ENCODE measurements at regions not wholly inside any gene's neighbourhood (a gene's known extent, or its start where the extent isn't known, plus 50 kb on each side); places are given as distances from the start of the nearest gene placed in this dataset.

DNA sequence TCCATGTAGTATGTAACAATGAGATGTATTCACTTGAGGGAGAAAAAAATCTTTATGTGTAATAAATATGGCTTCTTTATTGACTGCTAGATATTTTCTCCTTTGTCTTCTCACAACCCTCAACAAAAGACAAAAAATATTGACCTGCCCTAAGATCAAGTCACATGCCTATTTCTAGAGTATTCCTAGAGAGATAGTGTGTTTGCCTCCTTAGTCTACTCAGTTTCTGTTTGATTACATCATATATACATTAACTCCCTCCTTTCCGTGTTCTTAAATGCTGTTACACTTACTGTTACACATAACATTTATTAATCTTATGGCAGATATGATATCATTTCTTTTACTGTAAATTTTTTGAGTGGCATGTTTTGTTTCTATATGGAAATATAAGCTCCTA lies 281.6 kb upstream of the RGS18 start:
- TF ChIP-seq CTCF (conservative IDR thresholded peaks at IDR 0.05 in 1 of 2, IDR thresholded peaks at IDR 0.05 in 1 of 2; ENCODE audit: low read depth in 1 of 2, low read length in 2 of 2) (no peak), EZH2 (IDR thresholded peaks at IDR 0.05; ENCODE audit: low read length, missing control alignments) (no peak)

Data from fibroblast of lung (primary cell).